ENCODE measurements at regions not wholly inside any gene's neighbourhood (a gene's known extent, or its start where the extent isn't known, plus 50 kb on each side); places are given as distances from the start of the nearest gene placed in this dataset.

DNA sequence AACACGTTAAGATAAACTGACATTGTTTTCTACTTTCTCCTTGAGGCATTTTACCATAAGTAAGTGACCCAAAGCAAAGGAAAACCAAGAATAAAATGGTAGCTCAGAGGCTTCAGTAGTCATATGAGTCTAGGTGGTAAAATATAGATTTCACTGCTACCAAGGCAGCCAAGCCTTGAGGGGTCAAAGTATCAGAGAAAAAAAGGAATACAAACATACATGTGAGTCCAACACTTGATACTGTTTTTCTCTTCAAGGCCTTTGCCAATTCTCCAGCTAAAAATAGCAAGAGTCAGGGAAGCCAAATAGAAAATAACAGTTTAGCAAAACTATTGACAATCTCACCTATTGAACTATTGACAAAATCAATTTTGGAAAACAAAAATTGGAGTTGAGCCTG lies 925.9 kb downstream of the BCL11A start:
- TF ChIP-seq CTCF (IDR thresholded peaks at IDR 0.05) (no peak), EZH2 (IDR thresholded peaks at IDR 0.05; ENCODE audit: borderline replicate concordance, insufficient read depth, low read depth, low read length, poor library complexity, severe bottlenecking) (no peak)
